GM12878 (cell line): ENCODE measurements at regions not wholly inside any gene's neighbourhood (a gene's known extent, or its start where the extent isn't known, plus 50 kb on each side); places are given as distances from the start of the nearest gene placed in this dataset.
A peak's percentile ranks its signal among the peaks of the same experiment; 100 is the strongest.

ENCODE experiments used
- ATF7 ChIP-seq: fragments of 450-650 bp; IDR thresholded peaks from 2 replicates; pipeline ENCODE4 v1.6.1; 2016; ENCODE audit warnings: low read depth, mild to moderate bottlenecking
- BHLHE40 ChIP-seq, 2 experiments: fragments of 450-650 bp in 1 of 2; IDR thresholded peaks; 2 replicates each; pipeline ENCODE4 v1.6.1; 2011 to 2017; ENCODE audit warnings: low read depth in 2 of 2, borderline replicate concordance in 1 of 2, improper control_type of control experiment in 1 of 2, low read length in 1 of 2, mild to moderate bottlenecking in 1 of 2
- BMI1 ChIP-seq: fragments of 450-650 bp; IDR thresholded peaks from 2 replicates; pipeline ENCODE4 v1.6.1; 2016; ENCODE audit warnings: mild to moderate bottlenecking, moderate library complexity, borderline replicate concordance
- CHD2 ChIP-seq: IDR thresholded peaks from 2 replicates; pipeline ENCODE4 v1.6.1; 2011; ENCODE audit warnings: low read depth, low read length, improper control_type of control experiment, borderline replicate concordance
- CREM ChIP-seq: IDR thresholded peaks from 2 replicates; pipeline ENCODE4 v1.6.1; 2014; ENCODE audit warnings: antibody characterized with exemption, low read depth
- CTCF ChIP-seq, 3 experiments: IDR thresholded peaks in 2 of 3; conservative IDR thresholded peaks in 1 of 3; 2 replicates each; pipeline ENCODE4 v1.5.1; 2011; ENCODE audit warnings: low read depth in 3 of 3, low read length in 3 of 3, mild to moderate bottlenecking in 3 of 3, control low read depth in 2 of 3, moderate library complexity in 2 of 3, inconsistent platforms in 1 of 3, mixed read lengths in 1 of 3; ENCODE audit not compliant: control insufficient read depth in 2 of 3, insufficient read depth in 1 of 3; ENCODE audit errors: extremely low read depth in 1 of 3
- ETV6 ChIP-seq, 2 experiments: fragments of 450-650 bp in 1 of 2; IDR thresholded peaks in 1 of 2; conservative IDR thresholded peaks in 1 of 2; 2 replicates each; pipeline ENCODE4 v1.6.1; 2014; ENCODE audit warnings: antibody characterized with exemption in 1 of 2, borderline replicate concordance in 1 of 2, low read depth in 1 of 2, mild to moderate bottlenecking in 1 of 2, moderate library complexity in 1 of 2
- EZH2 ChIP-seq: IDR thresholded peaks from 2 replicates; pipeline ENCODE4 v1.6.1; 2012; ENCODE audit warnings: low read depth, mild to moderate bottlenecking, control low read depth, inconsistent platforms, low read length, borderline replicate concordance; ENCODE audit not compliant: control insufficient read depth
- FOXM1 ChIP-seq: IDR thresholded peaks from 2 replicates; pipeline ENCODE4 v1.6.1; 2012; ENCODE audit warnings: low read depth, mild to moderate bottlenecking, inconsistent platforms, low read length, moderate library complexity
- GATAD2B ChIP-seq: fragments of 450-650 bp; conservative IDR thresholded peaks from 2 replicates; pipeline ENCODE4 v1.6.1; 2017; ENCODE audit warnings: low read depth, mild to moderate bottlenecking, moderate library complexity
- HCFC1 ChIP-seq: fragments of 150-350 bp; IDR thresholded peaks from 2 replicates; pipeline ENCODE4 v1.6.1; 2014; ENCODE audit warnings: low read length
- JUNB ChIP-seq: IDR thresholded peaks from 2 replicates; pipeline ENCODE4 v1.6.1; 2016; ENCODE audit warnings: antibody characterized with exemption, mild to moderate bottlenecking
- LARP7 ChIP-seq: fragments of 450-650 bp; IDR thresholded peaks from 2 replicates; pipeline ENCODE4 v1.6.1; 2017; ENCODE audit warnings: mild to moderate bottlenecking
- MTA3 ChIP-seq: IDR thresholded peaks from 2 replicates; pipeline ENCODE4 v1.6.1; 2012; ENCODE audit warnings: low read length, inconsistent platforms, borderline replicate concordance
- MXI1 ChIP-seq: fragments of 150-350 bp; IDR thresholded peaks from 2 replicates; pipeline ENCODE4 v1.6.1; 2011; ENCODE audit warnings: low read depth, mild to moderate bottlenecking, inconsistent platforms, low read length, improper control_type of control experiment
- NFYA ChIP-seq: IDR thresholded peaks from 2 replicates; pipeline ENCODE4 v1.6.1; 2011; ENCODE audit warnings: low read depth, mild to moderate bottlenecking, low read length, improper control_type of control experiment, borderline replicate concordance
- RCOR1 ChIP-seq: conservative IDR thresholded peaks from 2 replicates; pipeline ENCODE4 v1.6.1; 2012; ENCODE audit warnings: low read depth, low read length, improper control_type of control experiment
- SIX5 ChIP-seq: IDR thresholded peaks from 2 replicates; pipeline ENCODE4 v1.6.1; 2011; ENCODE audit warnings: mild to moderate bottlenecking, low read depth, low read length, moderate library complexity; ENCODE audit not compliant: severe bottlenecking
- SRF ChIP-seq, 2 experiments: IDR thresholded peaks; 2 replicates each; pipeline ENCODE4 v1.6.1; 2011; ENCODE audit warnings: low read depth in 2 of 2, low read length in 2 of 2, mild to moderate bottlenecking in 1 of 2, moderate library complexity in 1 of 2
- SUZ12 ChIP-seq: fragments of 200-600 bp; sonication (generic); IDR thresholded peaks from one replicate; pipeline ENCODE4 v1.6.1; 2018; ENCODE audit warnings: antibody characterized with exemption, mild to moderate bottlenecking; ENCODE audit not compliant: unreplicated experiment
- USF1 ChIP-seq: IDR thresholded peaks from 2 replicates; pipeline ENCODE4 v1.6.1; 2011; ENCODE audit warnings: borderline replicate concordance, low read depth, mild to moderate bottlenecking, moderate library complexity, mixed read lengths, low read length; ENCODE audit not compliant: insufficient read depth; ENCODE audit errors: extremely low read length
- ZNF592 ChIP-seq: fragments of 450-650 bp; IDR thresholded peaks from 2 replicates; pipeline ENCODE4 v1.6.1; 2017; ENCODE audit warnings: mild to moderate bottlenecking, moderate library complexity

GRCh38 chr1:226798427-226799411 is 59.6 kb upstream of the ITPKB start (continued):
- TF ChIP-seq BHLHE40 (IDR thresholded peaks at IDR 0.05; ENCODE audit: borderline replicate concordance in 1 of 2, low read depth in 2 of 2, low read length in 1 of 2) (peak in 1 of 2 experiments; percentile 5; a peak in 1 of 4 replicates), SIX5 (no peak), NFYA (no peak), HCFC1 (no peak), ETV6 (conservative IDR thresholded peaks at IDR 0.05 in 1 of 2, IDR thresholded peaks at IDR 0.05 in 1 of 2; ENCODE audit: borderline replicate concordance in 1 of 2, low read depth in 1 of 2) (peak in 1 of 2 experiments; percentile 74; a peak in 2 of 4 replicates), FOXM1 (0 out of 2 replicates have a peak, but pooled peaks have one; percentile 68), BMI1 (no peak), SUZ12 (no peak), CTCF (IDR thresholded peaks at IDR 0.05 in 2 of 3, conservative IDR thresholded peaks at IDR 0.05 in 1 of 3; ENCODE audit: control insufficient read depth in 2 of 3, extremely low read depth in 1 of 3, insufficient read depth in 1 of 3, low read depth in 3 of 3, low read length in 3 of 3) (no peak), RCOR1 (no peak), MTA3 (peak; percentile 80; the same call in 1 of the 2 replicates), SRF (IDR thresholded peaks at IDR 0.05; ENCODE audit: low read depth in 2 of 2, low read length in 2 of 2) (no peak), ATF7 (0 out of 2 replicates have a peak, but pooled peaks have one; percentile 10), MXI1 (no peak), EZH2 (no peak), CREM (peak; percentile 64; the same call in 1 of the 2 replicates), LARP7 (no peak), USF1 (no peak), GATAD2B (0 out of 2 replicates have a peak, but pooled peaks have one; percentile 51), JUNB (no peak), ZNF592 (no peak), CHD2 (no peak)
